ENCODE measurements at regions not wholly inside any gene's neighbourhood (a gene's known extent, or its start where the extent isn't known, plus 50 kb on each side); places are given as distances from the start of the nearest gene placed in this dataset.

GRCh38 chr5:16291894-16292293, 112.3 kb upstream of the MARCHF11 start:
- no peak for TF ChIP-seq AFF4 (CRISPR knock-in tag; IDR thresholded peaks at IDR 0.05)
- TF ChIP-seq POLR2AphosphoS5 (IDR thresholded peaks at IDR 0.05; ENCODE audit: low read depth, low read length), result no peak
- no peak for TF ChIP-seq CTCF (CRISPR knock-in tag; IDR thresholded peaks at IDR 0.05)
- TF ChIP-seq CENPBD1 (CRISPR knock-in tag; IDR thresholded peaks at IDR 0.05; ENCODE audit: borderline replicate concordance, low read depth), result no peak
